ENCODE measurements at regions not wholly inside any gene's neighbourhood (a gene's known extent, or its start where the extent isn't known, plus 50 kb on each side); places are given as distances from the start of the nearest gene placed in this dataset.
"Not testable (repeated sequence)": the region's sequence is repeated elsewhere in the genome, so short reads cannot be mapped to it uniquely, and the experiment has no call there.

DNA sequence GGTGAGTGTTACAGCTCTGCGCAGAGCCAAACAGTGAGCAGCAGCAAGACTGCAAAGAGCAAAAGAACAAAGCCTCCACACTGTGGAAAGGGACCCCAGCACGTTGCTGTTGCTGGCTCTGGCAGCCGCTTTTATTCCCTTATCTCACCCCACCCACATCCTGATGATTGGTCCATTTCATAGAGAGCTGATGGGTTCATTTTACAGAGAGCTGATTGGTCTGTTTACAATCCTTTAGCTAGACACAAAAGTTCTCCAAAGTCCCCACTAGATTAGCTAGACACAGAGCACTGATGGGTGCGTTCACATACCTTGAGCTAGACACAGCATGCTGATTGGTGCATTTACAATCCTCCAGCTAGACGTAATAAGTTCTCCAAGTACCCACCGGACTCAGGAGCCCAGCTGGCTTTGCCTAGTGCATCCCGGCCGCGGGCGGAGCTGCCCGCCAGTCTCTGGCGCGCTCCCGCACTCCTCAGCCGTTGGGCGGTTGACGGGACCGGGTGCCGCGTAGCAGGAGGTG is 291.4 kb upstream of the PRSS16 start:
- TF ChIP-seq, protein P1, sequence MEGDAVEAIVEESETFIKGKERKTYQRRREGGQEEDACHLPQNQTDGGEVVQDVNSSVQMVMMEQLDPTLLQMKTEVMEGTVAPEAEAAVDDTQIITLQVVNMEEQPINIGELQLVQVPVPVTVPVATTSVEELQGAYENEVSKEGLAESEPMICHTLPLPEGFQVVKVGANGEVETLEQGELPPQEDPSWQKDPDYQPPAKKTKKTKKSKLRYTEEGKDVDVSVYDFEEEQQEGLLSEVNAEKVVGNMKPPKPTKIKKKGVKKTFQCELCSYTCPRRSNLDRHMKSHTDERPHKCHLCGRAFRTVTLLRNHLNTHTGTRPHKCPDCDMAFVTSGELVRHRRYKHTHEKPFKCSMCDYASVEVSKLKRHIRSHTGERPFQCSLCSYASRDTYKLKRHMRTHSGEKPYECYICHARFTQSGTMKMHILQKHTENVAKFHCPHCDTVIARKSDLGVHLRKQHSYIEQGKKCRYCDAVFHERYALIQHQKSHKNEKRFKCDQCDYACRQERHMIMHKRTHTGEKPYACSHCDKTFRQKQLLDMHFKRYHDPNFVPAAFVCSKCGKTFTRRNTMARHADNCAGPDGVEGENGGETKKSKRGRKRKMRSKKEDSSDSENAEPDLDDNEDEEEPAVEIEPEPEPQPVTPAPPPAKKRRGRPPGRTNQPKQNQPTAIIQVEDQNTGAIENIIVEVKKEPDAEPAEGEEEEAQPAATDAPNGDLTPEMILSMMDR (IDR thresholded peaks at IDR 0.05), result not testable (repeated sequence)
- not testable (repeated sequence) for TF ChIP-seq EZH2 (IDR thresholded peaks at IDR 0.05)

Data from neural progenitor cell (in vitro differentiated cells).